ENCODE measurements at regions not wholly inside any gene's neighbourhood (a gene's known extent, or its start where the extent isn't known, plus 50 kb on each side); places are given as distances from the start of the nearest gene placed in this dataset.

DNA sequence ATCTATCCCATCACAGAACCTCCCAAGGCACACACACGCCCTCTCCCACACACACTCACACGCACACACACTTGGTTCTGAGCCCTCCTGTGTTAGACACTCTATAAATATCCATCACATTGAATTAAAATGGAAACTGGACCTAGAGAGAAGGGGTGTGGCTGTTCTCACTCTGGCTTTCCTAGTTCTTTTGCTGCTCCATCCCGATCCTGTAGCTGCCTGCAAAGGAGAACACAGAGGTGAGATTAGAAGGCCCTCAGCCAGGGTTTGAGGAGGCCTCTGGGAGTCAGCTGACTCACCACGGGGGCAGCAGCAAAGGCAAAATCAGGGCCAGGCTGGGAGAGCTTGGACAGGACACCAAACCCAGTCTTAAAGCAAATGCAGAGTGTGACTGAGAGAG lies 192.3 kb upstream of the CADM1 start:
- TF ChIP-seq POLR2A (IDR thresholded peaks at IDR 0.05) (no peak), EP300 (IDR thresholded peaks at IDR 0.05) (no peak), POLR2AphosphoS5 (IDR thresholded peaks at IDR 0.05) (no peak)
- TF ChIP-seq, protein P1, sequence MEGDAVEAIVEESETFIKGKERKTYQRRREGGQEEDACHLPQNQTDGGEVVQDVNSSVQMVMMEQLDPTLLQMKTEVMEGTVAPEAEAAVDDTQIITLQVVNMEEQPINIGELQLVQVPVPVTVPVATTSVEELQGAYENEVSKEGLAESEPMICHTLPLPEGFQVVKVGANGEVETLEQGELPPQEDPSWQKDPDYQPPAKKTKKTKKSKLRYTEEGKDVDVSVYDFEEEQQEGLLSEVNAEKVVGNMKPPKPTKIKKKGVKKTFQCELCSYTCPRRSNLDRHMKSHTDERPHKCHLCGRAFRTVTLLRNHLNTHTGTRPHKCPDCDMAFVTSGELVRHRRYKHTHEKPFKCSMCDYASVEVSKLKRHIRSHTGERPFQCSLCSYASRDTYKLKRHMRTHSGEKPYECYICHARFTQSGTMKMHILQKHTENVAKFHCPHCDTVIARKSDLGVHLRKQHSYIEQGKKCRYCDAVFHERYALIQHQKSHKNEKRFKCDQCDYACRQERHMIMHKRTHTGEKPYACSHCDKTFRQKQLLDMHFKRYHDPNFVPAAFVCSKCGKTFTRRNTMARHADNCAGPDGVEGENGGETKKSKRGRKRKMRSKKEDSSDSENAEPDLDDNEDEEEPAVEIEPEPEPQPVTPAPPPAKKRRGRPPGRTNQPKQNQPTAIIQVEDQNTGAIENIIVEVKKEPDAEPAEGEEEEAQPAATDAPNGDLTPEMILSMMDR (IDR thresholded peaks at IDR 0.05), result no peak
